ENCODE measurements at regions not wholly inside any gene's neighbourhood (a gene's known extent, or its start where the extent isn't known, plus 50 kb on each side); places are given as distances from the start of the nearest gene placed in this dataset.

DNA sequence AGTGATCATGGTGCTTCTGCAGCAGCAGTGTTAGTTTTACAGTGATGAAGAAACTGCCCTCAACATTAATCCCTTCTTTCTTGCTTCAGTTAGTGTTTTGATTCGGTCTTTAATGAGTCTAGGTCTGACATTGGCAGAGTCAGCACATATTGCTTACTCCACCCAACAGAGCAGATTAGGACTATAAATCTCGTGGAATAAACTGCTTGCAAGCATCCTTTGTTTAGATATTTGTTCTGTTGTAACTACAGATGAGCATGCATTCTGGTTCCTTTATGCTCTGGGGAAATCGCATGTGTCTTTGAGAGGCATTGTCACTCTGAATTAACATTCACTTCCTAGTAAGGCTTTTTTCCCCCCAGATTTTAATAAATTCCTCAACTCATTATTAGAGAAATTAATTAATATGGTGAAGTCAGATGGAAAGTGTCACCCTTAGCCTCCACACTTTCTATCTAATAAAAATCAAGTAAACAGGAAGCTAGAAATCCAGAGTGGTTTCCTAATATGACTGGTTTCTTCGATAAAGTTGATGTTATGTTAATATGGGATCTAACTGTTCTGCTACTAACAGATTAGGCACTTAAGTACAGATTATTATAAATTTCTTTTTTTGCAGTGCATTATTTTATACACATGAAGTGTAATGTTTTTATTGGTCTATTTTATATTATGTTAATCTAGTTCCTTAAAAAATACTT, 86.2 kb upstream of the SSTR1 start:
- no peak for DNase-seq (ENCODE audit: low read depth, low spot score)
- no peak overlapping the region for H3K4me3 ChIP-seq (ENCODE audit: low read depth, low read length)
- TF ChIP-seq, protein P1, sequence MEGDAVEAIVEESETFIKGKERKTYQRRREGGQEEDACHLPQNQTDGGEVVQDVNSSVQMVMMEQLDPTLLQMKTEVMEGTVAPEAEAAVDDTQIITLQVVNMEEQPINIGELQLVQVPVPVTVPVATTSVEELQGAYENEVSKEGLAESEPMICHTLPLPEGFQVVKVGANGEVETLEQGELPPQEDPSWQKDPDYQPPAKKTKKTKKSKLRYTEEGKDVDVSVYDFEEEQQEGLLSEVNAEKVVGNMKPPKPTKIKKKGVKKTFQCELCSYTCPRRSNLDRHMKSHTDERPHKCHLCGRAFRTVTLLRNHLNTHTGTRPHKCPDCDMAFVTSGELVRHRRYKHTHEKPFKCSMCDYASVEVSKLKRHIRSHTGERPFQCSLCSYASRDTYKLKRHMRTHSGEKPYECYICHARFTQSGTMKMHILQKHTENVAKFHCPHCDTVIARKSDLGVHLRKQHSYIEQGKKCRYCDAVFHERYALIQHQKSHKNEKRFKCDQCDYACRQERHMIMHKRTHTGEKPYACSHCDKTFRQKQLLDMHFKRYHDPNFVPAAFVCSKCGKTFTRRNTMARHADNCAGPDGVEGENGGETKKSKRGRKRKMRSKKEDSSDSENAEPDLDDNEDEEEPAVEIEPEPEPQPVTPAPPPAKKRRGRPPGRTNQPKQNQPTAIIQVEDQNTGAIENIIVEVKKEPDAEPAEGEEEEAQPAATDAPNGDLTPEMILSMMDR (IDR thresholded peaks at IDR 0.05; ENCODE audit: low read depth, low read length) = no peak
- in situ Hi-C loops (cut with HindIII; ENCODE audit: low sequenced_read_pairs) = no loop called here

DNA sequence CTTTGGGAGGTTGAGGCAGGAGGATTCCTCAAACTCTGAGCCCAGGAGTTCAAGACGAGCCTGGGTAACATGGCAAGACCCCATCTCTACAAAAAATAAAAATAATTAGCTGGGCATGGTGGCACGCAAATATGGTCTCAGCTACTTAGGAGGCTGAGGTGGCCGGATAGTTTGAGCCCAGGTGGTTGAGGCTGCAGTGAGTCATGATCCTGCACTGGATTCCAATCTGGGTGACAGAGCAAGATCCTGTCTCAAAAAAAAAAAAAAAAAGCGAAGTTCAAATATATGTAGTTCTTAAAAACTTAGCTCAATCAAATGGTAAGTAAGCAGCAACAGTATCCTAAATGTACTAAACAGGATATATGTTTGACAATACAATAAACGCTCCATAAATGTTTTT, 85.5 kb upstream of the SSTR1 start:
- no peak overlapping the region for H3K4me3 ChIP-seq (ENCODE audit: low read depth, low read length)
- DNase-seq (ENCODE audit: low read depth, low spot score) = no peak
- in situ Hi-C loops (cut with HindIII; ENCODE audit: low sequenced_read_pairs) = no loop called here
- TF ChIP-seq, protein P1 (IDR thresholded peaks at IDR 0.05; ENCODE audit: low read depth, low read length) = no peak

DNA sequence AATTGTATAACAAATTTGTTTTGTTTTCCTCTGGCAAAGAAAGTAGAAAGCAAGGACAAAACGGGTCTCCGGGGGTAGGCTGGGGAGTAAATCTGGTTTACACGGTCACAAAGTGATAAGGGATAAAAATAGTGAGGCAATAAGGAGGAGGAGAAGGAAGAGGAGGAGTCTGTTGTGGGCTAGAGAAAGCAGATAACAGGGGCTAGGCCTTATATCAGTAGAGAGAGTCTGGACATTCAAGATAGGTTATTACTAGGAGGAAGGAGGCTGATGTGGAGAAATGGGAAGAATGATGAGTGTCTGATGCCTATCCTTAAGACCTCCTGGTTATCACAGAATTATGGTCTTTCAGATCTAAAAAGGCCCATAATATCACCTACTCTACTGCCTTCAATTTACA, 83.2 kb upstream of the SSTR1 start:
- H3K4me3 ChIP-seq (ENCODE audit: low read depth, low read length) = no peak overlapping the region
- in situ Hi-C loops (cut with HindIII; ENCODE audit: low sequenced_read_pairs) = no loop called here
- TF ChIP-seq, protein P1 (IDR thresholded peaks at IDR 0.05; ENCODE audit: low read depth, low read length) = no peak
- DNase-seq (ENCODE audit: low read depth, low spot score) = no peak

DNA sequence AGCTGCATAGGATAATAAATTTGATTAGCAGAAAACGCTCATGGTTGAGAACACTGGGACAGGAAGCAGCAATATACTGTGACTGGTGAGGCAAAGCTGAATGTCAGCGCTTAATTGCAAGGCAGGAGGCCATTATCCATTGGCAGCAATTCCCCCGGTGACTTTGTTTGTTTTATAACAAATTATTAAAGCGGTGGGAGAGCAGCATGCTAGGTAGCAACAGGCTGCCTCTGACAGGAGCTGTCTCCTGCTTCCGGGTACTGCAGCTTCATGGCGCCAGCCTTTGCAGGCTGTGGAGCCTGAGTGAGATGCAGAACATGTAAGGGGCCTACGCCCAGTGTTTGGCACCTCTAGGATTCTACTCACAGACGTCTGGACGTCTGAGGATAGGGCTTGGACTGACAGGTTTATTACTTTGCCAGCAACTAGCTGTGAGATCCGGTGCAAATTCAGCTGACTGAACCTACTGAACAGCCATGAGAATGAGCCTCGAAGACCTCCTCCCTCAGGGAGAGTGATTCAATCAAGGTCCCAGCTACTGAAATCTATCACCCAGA, 82.1 kb upstream of the SSTR1 start:
- in situ Hi-C loops (cut with HindIII; ENCODE audit: low sequenced_read_pairs) = no loop called here
- H3K4me3 ChIP-seq (ENCODE audit: low read depth, low read length) = no peak overlapping the region
- TF ChIP-seq, protein P1 (IDR thresholded peaks at IDR 0.05; ENCODE audit: low read depth, low read length) = no peak
- DNase-seq (ENCODE audit: low read depth, low spot score) = no peak

DNA sequence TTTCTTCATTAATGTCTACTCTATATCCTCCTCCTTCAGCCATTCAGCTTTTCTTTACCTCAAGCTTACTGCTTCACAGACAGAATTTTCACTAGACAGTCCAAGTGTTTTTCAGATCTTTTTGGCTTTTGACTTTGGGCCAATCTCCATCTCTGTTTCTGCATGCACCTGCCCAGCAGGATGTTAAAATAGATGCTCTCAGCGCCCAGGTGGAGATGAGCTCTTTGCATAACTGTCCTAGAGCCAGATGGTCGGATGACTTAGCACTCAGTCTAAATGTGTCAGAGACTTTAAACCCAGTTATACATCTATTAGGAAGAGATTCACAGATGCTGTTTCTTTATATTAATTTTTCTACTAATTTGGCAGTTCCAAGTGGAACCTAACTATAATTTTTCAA, 80.3 kb upstream of the SSTR1 start:
- TF ChIP-seq, protein P1 (IDR thresholded peaks at IDR 0.05; ENCODE audit: low read depth, low read length) = no peak
- H3K4me3 ChIP-seq (ENCODE audit: low read depth, low read length) = no peak overlapping the region
- DNase-seq (ENCODE audit: low read depth, low spot score) = no peak
- in situ Hi-C loops (cut with HindIII; ENCODE audit: low sequenced_read_pairs) = no loop called here

DNA sequence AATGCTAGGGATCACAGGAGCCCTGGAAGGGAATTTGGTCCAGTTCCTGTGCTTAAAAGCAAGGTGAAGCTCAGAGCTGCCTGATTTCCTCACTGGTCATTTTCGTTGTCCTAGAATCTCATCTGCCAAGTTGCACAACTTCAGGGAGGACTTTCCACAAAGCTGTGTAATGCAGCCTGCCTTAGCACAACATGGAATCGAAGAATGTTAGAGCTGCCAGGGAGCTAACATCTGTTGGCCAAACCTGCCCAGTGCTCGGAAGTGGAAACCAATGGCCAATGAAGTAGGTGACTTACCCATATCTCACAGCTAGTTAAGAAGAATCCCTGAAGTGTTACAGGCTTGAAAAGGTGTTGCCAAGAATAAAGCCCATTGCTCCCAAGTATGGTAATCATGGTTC, 79.9 kb upstream of the SSTR1 start:
- in situ Hi-C loops (cut with HindIII; ENCODE audit: low sequenced_read_pairs) = no loop called here
- no peak for DNase-seq (ENCODE audit: low read depth, low spot score)
- TF ChIP-seq, protein P1 (IDR thresholded peaks at IDR 0.05; ENCODE audit: low read depth, low read length) = no peak
- no peak overlapping the region for H3K4me3 ChIP-seq (ENCODE audit: low read depth, low read length)

Data from astrocyte of the spinal cord (primary cell).